ENCODE measurements at regions not wholly inside any gene's neighbourhood (a gene's known extent, or its start where the extent isn't known, plus 50 kb on each side); places are given as distances from the start of the nearest gene placed in this dataset.

- no peak for TF ChIP-seq CTCF (IDR thresholded peaks at IDR 0.05; ENCODE audit: insufficient read depth, low read length)
- no peak for TF ChIP-seq POLR2AphosphoS5 (IDR thresholded peaks at IDR 0.05; ENCODE audit: low read depth)
- no peak for TF ChIP-seq REST (IDR thresholded peaks at IDR 0.05; ENCODE audit: insufficient replicate concordance, low read depth)
- TF ChIP-seq GABPA (IDR thresholded peaks at IDR 0.05; ENCODE audit: low read depth): no peak
Observed at GRCh38 chr11:10639350-10639749, 54.2 kb downstream of the IRAG1 start.

Measured in HL-60 (cell line).